ENCODE measurements at regions not wholly inside any gene's neighbourhood (a gene's known extent, or its start where the extent isn't known, plus 50 kb on each side); places are given as distances from the start of the nearest gene placed in this dataset.

GRCh38 chr10:9296190-9296589, 1241.7 kb downstream of the GATA3 start:
- intact Hi-C loops (cut with micrococcal nuclease; ENCODE audit: unreplicated experiment) (no loop called here), in situ Hi-C loops (cut with MboI) (loop anchor here (5.0 kb wide), 1 partner anchor 1429 kb away; no protein-coding TSS in a partner anchor)
- Histone ChIP-seq H3K27me3 (replicated peaks in 1 of 2; ENCODE audit: control insufficient read depth in 2 of 2, insufficient read depth in 2 of 2, low read length in 1 of 2) (no peaks in the 10 kb centered on the region), H3K9me3 (replicated peaks; ENCODE audit: control insufficient read depth, insufficient read depth, low read length) (no peaks in the 10 kb centered on the region; the same call in 2 of the 3 replicates), H3K4me3 (no peak overlapping the region), H3K4me2 (ENCODE audit: control insufficient read depth, insufficient read depth) (no peak overlapping the region), H3K79me2 (ENCODE audit: control insufficient read depth, insufficient read depth, low read length) (no peaks in the 10 kb centered on the region), H4K20me1 (ENCODE audit: control insufficient read depth, insufficient read depth) (no peaks in the 10 kb centered on the region), H3K4me1 (ENCODE audit: control insufficient read depth, insufficient read depth, low read length) (peaks cover 6% of the 10 kb centered on the region), H3K36me3 (ENCODE audit: control insufficient read depth in 2 of 2, insufficient read depth in 2 of 2, low read length in 1 of 2) (no peaks in the 10 kb centered on the region), H3K9ac (ENCODE audit: control insufficient read depth, insufficient read depth, low read length) (no peak overlapping the region), H3K27ac (ENCODE audit: control insufficient read depth, insufficient read depth) (no peak overlapping the region), H2AFZ (ENCODE audit: control insufficient read depth, low read depth, low read length) (no peak overlapping the region)
- POLR2A ChIA-PET = no interaction called here
- DNase-seq (ENCODE audit: low read depth, low spot score) (no peak), FAIRE-seq (no peak), ATAC-seq (no peak)
- no TSS peak for BruUV-seq (replicated peaks)
- RAD21 ChIA-PET (ENCODE audit: unreplicated experiment) = no interaction called here
- TF ChIP-seq POU2F2 (IDR thresholded peaks at IDR 0.05; ENCODE audit: borderline replicate concordance, low read depth, low read length) (no peak), NFIC (IDR thresholded peaks at IDR 0.05; ENCODE audit: low read depth, low read length) (no peak), CEBPZ (IDR thresholded peaks at IDR 0.05; ENCODE audit: low read depth, low read length) (no peak), PAX8 (IDR thresholded peaks at IDR 0.05) (no peak), HDAC6 (IDR thresholded peaks at IDR 0.05; ENCODE audit: unreplicated experiment) (no peak), PKNOX1 (IDR thresholded peaks at IDR 0.05) (no peak), SMC3 (IDR thresholded peaks at IDR 0.05; ENCODE audit: borderline replicate concordance, low read length) (no peak)
- CTCF ChIA-PET = no interaction called here
- 46% methylated on average over 4 of the region's 4 CpGs for WGBS (ENCODE audit: insufficient coverage, insufficient replicate concordance, low lambda C conversion rate, missing lambda C conversion rate)
- SMC1A ChIA-PET (ENCODE audit: uncharacterized antibody, unreplicated experiment) = interaction anchor here (1.5 to 1.7 kb wide), 2 partner anchors 10 to 1429 kb away, joined by 3 to 6 read pairs; no protein-coding TSS in a partner anchor
